Smooth muscle cell (in vitro differentiated cells): ENCODE measurements at regions not wholly inside any gene's neighbourhood (a gene's known extent, or its start where the extent isn't known, plus 50 kb on each side); places are given as distances from the start of the nearest gene placed in this dataset.

ENCODE experiments used
- DNase-seq: peaks from one replicate; lab custom pipeline; 2025; ENCODE audit not compliant: unreplicated experiment; lab: John Stamatoyannopoulos, UW
- H2AFZ ChIP-seq: fragments of 200-600 bp; sonication (generic); 2 replicates; pipeline ENCODE4 v1.6.0; 2016; ENCODE audit warnings: antibody characterized with exemption, low read depth, mild to moderate bottlenecking
- H3F3A ChIP-seq: fragments of 200-600 bp; sonication (generic); 2 replicates; pipeline ENCODE4 v1.6.0; 2017; ENCODE audit warnings: antibody characterized with exemption, low read depth
- H3K27ac ChIP-seq: fragments of 200-600 bp; sonication (generic); 2 replicates; pipeline ENCODE4 v1.5.1; 2016; ENCODE audit warnings: low read depth, mild to moderate bottlenecking
- H3K27me3 ChIP-seq: fragments of 200-600 bp; sonication (generic); 2 replicates; pipeline ENCODE4 v1.6.1; 2016; ENCODE audit warnings: low read depth, mild to moderate bottlenecking
- H3K36me3 ChIP-seq: fragments of 200-600 bp; sonication (generic); 2 replicates; pipeline ENCODE4 v1.5.1; 2016; ENCODE audit warnings: low read depth
- H3K4me1 ChIP-seq: fragments of 200-600 bp; sonication (generic); 2 replicates; pipeline ENCODE4 v1.5.1; 2016; ENCODE audit warnings: low read depth
- H3K4me2 ChIP-seq: fragments of 200-600 bp; sonication (generic); 2 replicates; pipeline ENCODE4 v1.6.0; 2016; ENCODE audit warnings: mild to moderate bottlenecking
- H3K4me3 ChIP-seq: fragments of 200-600 bp; sonication (generic); 2 replicates; pipeline ENCODE4 v1.5.1; 2016; ENCODE audit warnings: mild to moderate bottlenecking
- H3K79me2 ChIP-seq: fragments of 200-600 bp; sonication (generic); 2 replicates; pipeline ENCODE4 v1.6.0; 2016; ENCODE audit warnings: low read depth, mild to moderate bottlenecking
- H3K9ac ChIP-seq: fragments of 200-600 bp; sonication (generic); 2 replicates; pipeline ENCODE4 v1.6.0; 2016; ENCODE audit warnings: low read depth
- H3K9me3 ChIP-seq: fragments of 200-600 bp; sonication (generic); replicated peaks from 2 replicates; pipeline ENCODE4 v1.5.1; 2016; ENCODE audit warnings: low read depth
- H4K20me1 ChIP-seq: fragments of 200-600 bp; sonication (generic); 2 replicates; pipeline ENCODE4 v1.6.0; 2016; ENCODE audit warnings: low read depth
- CTCF ChIP-seq: fragments of 200-600 bp; sonication (generic); IDR thresholded peaks from 2 replicates; pipeline ENCODE4 v1.5.1; 2017; ENCODE audit warnings: borderline replicate concordance, mild to moderate bottlenecking, antibody characterized with exemption; ENCODE audit not compliant: insufficient read depth, poor library complexity, severe bottlenecking
- WGBS: methylation state at CpG from one replicate; pipeline ENCODE4 v1.1.7; 2016; ENCODE audit warnings: low lambda C conversion rate; 5-methylcytosine and 5-hydroxymethylcytosine counted together

- Histone ChIP-seq H3K27me3 (no peaks in the 10 kb centered on the region), H3K4me3 (no peak overlapping the region), H2AFZ (no peak overlapping the region), H3K4me2 (no peak overlapping the region), H3K9me3 (no peaks in the 10 kb centered on the region), H4K20me1 (no peaks in the 10 kb centered on the region), H3K4me1 (no peaks in the 10 kb centered on the region), H3K27ac (no peak overlapping the region), H3F3A (no peaks in the 10 kb centered on the region), H3K36me3 (no peaks in the 10 kb centered on the region), H3K79me2 (no peaks in the 10 kb centered on the region), H3K9ac (no peak overlapping the region)
- TF ChIP-seq CTCF = no peak
- 86% methylated on average over 3 of the region's 3 CpGs for WGBS
- DNase-seq = no peak
These were observed 142.2 kb downstream of the S1PR1 start for GRCh38 chr1:101379037-101379436.

- 93% methylated on average over 2 of the region's 2 CpGs for WGBS
- DNase-seq = no peak
- H3K79me2 ChIP-seq = no peaks in the 10 kb centered on the region
- H3K27ac ChIP-seq = no peak overlapping the region
- no peaks in the 10 kb centered on the region for H3F3A ChIP-seq
- no peak overlapping the region for H3K4me2 ChIP-seq
- no peaks in the 10 kb centered on the region for H3K4me1 ChIP-seq
- H3K4me3 ChIP-seq = no peak overlapping the region
- H3K27me3 ChIP-seq = no peaks in the 10 kb centered on the region
- H2AFZ ChIP-seq = no peak overlapping the region
- H3K9ac ChIP-seq = no peak overlapping the region
- TF ChIP-seq CTCF = no peak
- no peaks in the 10 kb centered on the region for H3K36me3 ChIP-seq
- H4K20me1 ChIP-seq = no peaks in the 10 kb centered on the region
- no peaks in the 10 kb centered on the region for H3K9me3 ChIP-seq
These were observed 143.1 kb downstream of the S1PR1 start for GRCh38 chr1:101379950-101380349.

- H3K9me3 ChIP-seq = no peaks in the 10 kb centered on the region
- H3F3A ChIP-seq = no peaks in the 10 kb centered on the region
- H3K9ac ChIP-seq = no peak overlapping the region
- no peak overlapping the region for H3K4me3 ChIP-seq
- no peak overlapping the region for H3K4me2 ChIP-seq
- H4K20me1 ChIP-seq = no peaks in the 10 kb centered on the region
- no peak for TF ChIP-seq CTCF
- H3K79me2 ChIP-seq = no peaks in the 10 kb centered on the region
- H3K27me3 ChIP-seq = no peaks in the 10 kb centered on the region
- no peak overlapping the region for H2AFZ ChIP-seq
- no peaks in the 10 kb centered on the region for H3K4me1 ChIP-seq
- WGBS = 32% methylated on average over 3 of the region's 3 CpGs
- DNase-seq = no peak
- H3K36me3 ChIP-seq = no peaks in the 10 kb centered on the region
- H3K27ac ChIP-seq = no peak overlapping the region
These were observed 145.3 kb downstream of the S1PR1 start for GRCh38 chr1:101382135-101382534.

- H3K9me3 ChIP-seq = no peaks in the 10 kb centered on the region
- DNase-seq = no peak
- TF ChIP-seq CTCF = no peak
These were observed 152.2 kb downstream of the S1PR1 start for GRCh38 chr1:101388904-101389546.

More at GRCh38 chr1:101388904-101389546, 152.2 kb downstream of the S1PR1 start:
- Histone ChIP-seq H3K27ac (no peak overlapping the region), H2AFZ (no peak overlapping the region), H3K79me2 (no peaks in the 10 kb centered on the region), H4K20me1 (no peaks in the 10 kb centered on the region), H3K36me3 (no peaks in the 10 kb centered on the region), H3K4me1 (no peaks in the 10 kb centered on the region), H3F3A (no peaks in the 10 kb centered on the region), H3K27me3 (no peaks in the 10 kb centered on the region), H3K4me3 (no peak overlapping the region), H3K4me2 (no peak overlapping the region), H3K9ac (no peak overlapping the region)
